HFF-Myc (cell line): ENCODE measurements at regions not wholly inside any gene's neighbourhood (a gene's known extent, or its start where the extent isn't known, plus 50 kb on each side); places are given as distances from the start of the nearest gene placed in this dataset.
"Not testable (repeated sequence)": the region's sequence is repeated elsewhere in the genome, so short reads cannot be mapped to it uniquely, and the experiment has no call there.

Experiments
- DNase-seq: peaks from one replicate; pipeline ENCODE4 v3.0.0-alpha.2; 2011; ENCODE audit warnings: low read depth; ENCODE audit errors: extremely low read depth
- H3K4me3 ChIP-seq: replicated peaks from 2 replicates; pipeline ENCODE4 v1.5.1; 2011; ENCODE audit warnings: low read depth, mild to moderate bottlenecking, control low read depth, low read length
- CTCF ChIP-seq: IDR thresholded peaks from 2 replicates; pipeline ENCODE4 v1.5.1; 2012; ENCODE audit warnings: mild to moderate bottlenecking, low read depth, low read length, control low read depth; ENCODE audit errors: missing control alignments

- TF ChIP-seq CTCF, result no peak
- DNase-seq, result no peak
- H3K4me3 ChIP-seq, result no peak overlapping the region
These were observed 359.1 kb downstream of the ZNF674 start for GRCh38 chrX:46185923-46186810.

- no peak for TF ChIP-seq CTCF
- no peak for DNase-seq
- H3K4me3 ChIP-seq, result no peak overlapping the region
These were observed 360.5 kb downstream of the ZNF674 start for GRCh38 chrX:46184749-46185148.

GRCh38 chrX:46180258-46180687 is 364.9 kb downstream of the ZNF674 start:
- DNase-seq, result peak; percentile 74
- no peak overlapping the region for H3K4me3 ChIP-seq
- TF ChIP-seq CTCF, result no peak

GRCh38 chrX:46179748-46180147 is 365.5 kb downstream of the ZNF674 start:
- no peak overlapping the region for H3K4me3 ChIP-seq
- DNase-seq, result no peak
- no peak for TF ChIP-seq CTCF

GRCh38 chrX:46178763-46179162 is 366.5 kb downstream of the ZNF674 start:
- TF ChIP-seq CTCF, result no peak
- no peak for DNase-seq
- no peak overlapping the region for H3K4me3 ChIP-seq

- no peak for DNase-seq
- no peak for TF ChIP-seq CTCF
- H3K4me3 ChIP-seq, result no peak overlapping the region
These were observed 372.1 kb downstream of the ZNF674 start for GRCh38 chrX:46173159-46173558.

GRCh38 chrX:46171457-46171856 is 373.8 kb downstream of the ZNF674 start:
- DNase-seq, H3K4me3 ChIP-seq: not testable (repeated sequence)
